Skeletal muscle satellite cell (primary cell): ENCODE measurements at regions not wholly inside any gene's neighbourhood (a gene's known extent, or its start where the extent isn't known, plus 50 kb on each side); places are given as distances from the start of the nearest gene placed in this dataset.

ENCODE experiments used
- H3K27me3 ChIP-seq: 2 replicates; pipeline ENCODE4 v1.7.0; 2013; ENCODE audit warnings: low read length; ENCODE audit not compliant: control insufficient read depth, insufficient read depth
- H3K36me3 ChIP-seq: 2 replicates; pipeline ENCODE4 v1.7.0; 2013; ENCODE audit warnings: mild to moderate bottlenecking, control low read depth, low read length; ENCODE audit not compliant: insufficient read depth
- H3K4me1 ChIP-seq: 2 replicates; pipeline ENCODE4 v1.7.0; 2013; ENCODE audit warnings: low read length; ENCODE audit not compliant: control insufficient read depth, insufficient read depth
- H3K4me2 ChIP-seq: 2 replicates; pipeline ENCODE4 v1.7.0; 2013; ENCODE audit warnings: mild to moderate bottlenecking, low read length
- H3K4me3 ChIP-seq: 2 replicates; pipeline ENCODE4 v1.7.0; 2013; ENCODE audit warnings: low read length
- H3K9ac ChIP-seq: 2 replicates; pipeline ENCODE4 v1.7.0; 2013; ENCODE audit warnings: mild to moderate bottlenecking, low read depth, low read length, moderate library complexity
- H3K9me3 ChIP-seq: replicated peaks from 2 replicates; pipeline ENCODE4 v1.7.0; 2013; ENCODE audit warnings: mild to moderate bottlenecking, control low read depth, low read length

DNA sequence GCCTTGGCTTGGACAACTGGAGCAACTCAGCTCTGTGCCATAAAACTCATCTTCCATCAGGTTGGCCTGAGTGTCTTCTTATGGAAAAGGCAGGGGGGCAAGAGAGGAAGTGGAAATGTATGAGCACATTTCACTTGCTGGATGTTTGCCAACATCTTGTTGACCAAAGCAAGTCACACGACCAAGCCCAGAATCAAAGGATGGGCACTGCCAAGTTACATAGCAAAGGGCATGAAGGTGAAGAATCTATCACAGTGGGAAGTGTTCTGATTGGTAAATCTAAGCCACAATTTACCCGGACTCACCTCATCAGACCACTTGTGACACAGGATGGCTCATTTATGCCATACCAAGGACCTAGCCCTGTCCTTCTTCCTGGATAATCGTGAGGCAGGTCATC, 310.5 kb upstream of the IRX5 start:
- no peaks in the 10 kb centered on the region for H3K36me3 ChIP-seq
- no peak overlapping the region for H3K9ac ChIP-seq
- no peaks in the 10 kb centered on the region for H3K4me1 ChIP-seq
- H3K9me3 ChIP-seq = no peaks in the 10 kb centered on the region
- H3K4me2 ChIP-seq = no peak overlapping the region
- H3K27me3 ChIP-seq = peaks cover 4% of the 10 kb centered on the region
- no peak overlapping the region for H3K4me3 ChIP-seq

DNA sequence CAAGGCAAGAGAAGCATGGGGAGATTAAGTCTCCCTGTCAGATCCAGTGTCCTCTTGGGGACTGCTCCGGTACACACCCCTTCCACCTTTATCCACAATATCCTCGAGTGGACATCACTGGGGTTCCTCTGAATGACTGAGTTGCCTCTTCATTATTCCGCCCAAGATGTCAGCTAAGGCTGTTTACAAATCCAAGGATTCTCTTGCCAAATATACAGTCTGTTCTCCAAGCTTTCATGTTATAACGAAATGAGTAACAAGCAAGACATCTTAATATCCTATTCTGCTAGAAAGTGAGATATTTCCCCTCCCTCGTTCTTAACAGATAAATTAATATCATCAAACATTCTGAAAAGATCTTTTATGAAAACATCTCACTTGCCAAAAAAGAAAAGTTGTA, 314.1 kb upstream of the IRX5 start:
- no peaks in the 10 kb centered on the region for H3K4me1 ChIP-seq
- H3K9ac ChIP-seq = no peak overlapping the region
- H3K4me2 ChIP-seq = no peak overlapping the region
- H3K9me3 ChIP-seq = no peaks in the 10 kb centered on the region
- peaks cover 4% of the 10 kb centered on the region for H3K27me3 ChIP-seq
- no peaks in the 10 kb centered on the region for H3K36me3 ChIP-seq
- no peak overlapping the region for H3K4me3 ChIP-seq

DNA sequence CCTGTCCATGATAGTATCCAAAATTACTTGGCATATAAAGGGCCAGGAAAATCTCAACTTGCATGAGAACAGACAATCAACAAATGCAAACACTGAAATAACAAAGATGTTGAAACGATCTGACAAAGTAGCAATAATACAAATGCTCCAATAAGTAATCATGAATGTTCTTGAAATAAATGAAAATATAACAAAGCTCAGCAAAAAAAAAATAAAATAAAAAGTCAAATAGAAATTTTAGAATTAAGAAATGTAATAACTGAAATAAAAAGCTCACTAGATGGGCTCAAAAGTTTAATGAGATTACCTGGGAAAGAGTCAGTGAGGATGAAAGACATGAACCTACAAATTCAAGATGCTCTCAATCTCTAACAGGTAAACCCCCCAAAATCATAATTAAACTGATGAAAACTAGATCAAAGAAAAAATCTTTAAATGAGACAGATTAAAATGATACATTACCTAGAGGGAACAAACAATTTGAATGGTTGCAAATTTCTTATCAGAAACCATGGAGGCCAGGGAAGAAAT, 319.0 kb upstream of the IRX3 start:
- Histone ChIP-seq H3K9me3 (no peaks in the 10 kb centered on the region), H3K9ac (no peak overlapping the region), H3K36me3 (no peaks in the 10 kb centered on the region)

GRCh38 chr16:54602666-54603065, 316.1 kb upstream of the IRX3 start:
- H3K4me3 ChIP-seq = no peak overlapping the region
- no peak overlapping the region for H3K9ac ChIP-seq
- H3K4me1 ChIP-seq = no peaks in the 10 kb centered on the region

More for the DNA sequence above, 319.0 kb upstream of the IRX3 start:
- no peak overlapping the region for H3K4me2 ChIP-seq
- H3K4me1 ChIP-seq = no peaks in the 10 kb centered on the region
- no peak overlapping the region for H3K4me3 ChIP-seq
- H3K27me3 ChIP-seq = no peaks in the 10 kb centered on the region

DNA sequence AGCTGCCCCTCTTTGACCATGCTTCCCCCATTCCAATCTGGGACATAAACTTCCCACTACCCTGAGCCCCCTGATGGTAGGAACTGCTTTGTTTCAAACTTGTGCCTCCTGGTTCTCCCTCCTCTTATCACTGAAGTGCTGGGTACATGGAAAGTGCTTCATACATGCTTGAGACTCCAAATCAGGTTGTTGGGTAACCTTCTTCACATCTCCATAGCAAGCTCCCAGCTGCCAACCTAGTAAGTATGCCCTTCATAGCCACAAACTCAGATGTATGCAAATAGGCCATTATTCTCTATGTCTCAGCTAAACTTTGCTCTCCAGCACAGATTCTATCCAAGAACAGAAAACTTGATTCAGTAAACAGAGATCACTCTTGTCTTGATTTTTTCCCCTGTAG, 310.6 kb upstream of the IRX3 start:
- H3K4me2 ChIP-seq = no peak overlapping the region
- H3K4me3 ChIP-seq = no peak overlapping the region
- H3K9ac ChIP-seq = no peak overlapping the region
- H3K4me1 ChIP-seq = no peaks in the 10 kb centered on the region
- H3K27me3 ChIP-seq = no peaks in the 10 kb centered on the region
- no peaks in the 10 kb centered on the region for H3K36me3 ChIP-seq
- H3K9me3 ChIP-seq = no peaks in the 10 kb centered on the region

More at GRCh38 chr16:54602666-54603065, 316.1 kb upstream of the IRX3 start:
- Histone ChIP-seq H3K27me3 (no peaks in the 10 kb centered on the region), H3K9me3 (no peaks in the 10 kb centered on the region), H3K4me2 (no peak overlapping the region), H3K36me3 (no peaks in the 10 kb centered on the region)

DNA sequence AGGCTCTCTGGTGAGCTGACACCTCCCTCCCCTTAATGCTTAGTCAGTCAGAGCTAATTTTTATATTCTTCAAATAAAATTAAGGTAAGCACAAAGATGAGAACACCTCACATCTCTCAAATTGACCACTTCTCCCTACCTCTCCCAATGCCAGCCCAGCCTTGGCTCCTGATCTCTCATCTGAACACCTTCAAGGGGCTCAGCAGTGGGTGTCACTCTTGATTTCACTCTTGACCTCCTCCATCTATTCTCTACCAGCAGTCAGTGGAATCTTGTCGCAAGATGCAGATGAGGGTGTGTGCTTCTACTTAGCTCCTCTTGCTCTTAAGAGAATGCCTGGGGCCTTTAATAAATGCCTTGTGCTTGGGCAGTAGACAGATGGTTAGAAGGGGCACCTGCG, 309.0 kb upstream of the IRX3 start:
- H3K4me1 ChIP-seq = no peaks in the 10 kb centered on the region
- no peaks in the 10 kb centered on the region for H3K27me3 ChIP-seq
- no peaks in the 10 kb centered on the region for H3K9me3 ChIP-seq
- no peak overlapping the region for H3K9ac ChIP-seq
- no peak overlapping the region for H3K4me3 ChIP-seq
- H3K36me3 ChIP-seq = no peaks in the 10 kb centered on the region
- no peak overlapping the region for H3K4me2 ChIP-seq

DNA sequence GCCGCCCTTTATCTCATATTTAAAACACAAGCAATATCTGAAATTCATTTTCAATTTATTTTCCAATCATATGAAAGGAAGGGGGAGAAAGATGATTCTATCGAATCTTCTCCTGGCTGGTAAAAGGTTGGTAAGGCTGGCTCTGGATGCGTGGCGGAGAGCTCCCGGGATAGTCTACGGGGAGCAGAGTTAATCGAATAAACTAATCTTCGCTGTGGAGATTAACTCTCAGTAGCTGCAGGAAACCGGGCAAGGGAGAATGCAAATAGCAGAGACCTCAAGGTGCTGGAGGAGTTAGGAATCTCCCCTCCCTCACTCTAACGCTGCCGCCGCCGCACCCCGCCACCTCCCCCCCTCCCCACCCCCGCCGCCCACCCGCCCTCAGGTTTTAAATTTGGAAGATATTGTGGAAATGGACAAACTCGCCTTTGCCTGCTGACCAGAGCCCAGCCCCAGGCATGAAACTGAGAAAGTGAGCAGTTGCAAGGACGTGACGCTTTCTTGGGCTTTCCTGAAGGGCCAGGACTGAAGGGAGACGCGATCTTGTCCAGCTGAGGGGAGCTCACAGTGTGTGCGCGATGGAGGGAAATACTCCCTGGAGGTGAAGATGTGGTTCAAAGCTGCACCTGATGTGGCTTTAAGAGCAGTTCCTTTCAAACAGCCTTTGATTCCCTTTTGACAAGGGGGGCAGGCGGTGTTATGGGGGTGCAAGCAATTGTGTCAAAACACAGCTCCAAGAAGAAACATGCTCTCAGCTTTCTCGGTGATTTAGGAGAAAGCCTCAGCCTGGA, 308.2 kb upstream of the IRX3 start:
- H3K27me3 ChIP-seq = no peaks in the 10 kb centered on the region
- no peaks in the 10 kb centered on the region for H3K9me3 ChIP-seq
- no peaks in the 10 kb centered on the region for H3K4me1 ChIP-seq
- H3K4me3 ChIP-seq = no peak overlapping the region
- H3K4me2 ChIP-seq = no peak overlapping the region
- H3K36me3 ChIP-seq = no peaks in the 10 kb centered on the region
- no peak overlapping the region for H3K9ac ChIP-seq

- no peak overlapping the region for H3K9ac ChIP-seq
- H3K4me1 ChIP-seq = no peaks in the 10 kb centered on the region
Measured at GRCh38 chr16:54591816-54592246, 305.2 kb upstream of the IRX3 start.

DNA sequence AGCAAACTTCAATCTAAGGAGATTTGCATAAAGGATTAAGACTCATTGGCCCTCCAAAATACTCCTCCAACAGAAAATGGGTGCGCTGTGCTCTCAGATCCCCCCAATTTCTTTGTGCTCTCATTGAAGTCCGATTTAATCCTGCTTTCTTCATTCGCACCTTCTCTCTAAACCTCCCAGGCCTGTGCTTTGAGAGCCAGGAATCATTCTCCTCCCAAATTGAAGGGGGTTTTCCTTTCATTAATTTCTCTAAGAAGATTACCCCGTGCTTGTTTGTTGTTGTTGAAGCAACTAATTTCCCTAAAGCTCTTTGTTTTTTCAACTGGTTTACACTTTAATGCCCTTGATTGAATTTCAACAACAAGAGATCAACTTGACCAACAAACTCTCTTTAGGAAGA, 304.2 kb upstream of the IRX3 start:
- H3K4me3 ChIP-seq = no peak overlapping the region
- no peaks in the 10 kb centered on the region for H3K27me3 ChIP-seq
- no peaks in the 10 kb centered on the region for H3K36me3 ChIP-seq
- no peaks in the 10 kb centered on the region for H3K4me1 ChIP-seq
- H3K9me3 ChIP-seq = no peaks in the 10 kb centered on the region
- H3K4me2 ChIP-seq = no peak overlapping the region
- H3K9ac ChIP-seq = no peak overlapping the region

More at GRCh38 chr16:54591816-54592246, 305.2 kb upstream of the IRX3 start:
- Histone ChIP-seq H3K4me2 (no peak overlapping the region), H3K36me3 (no peaks in the 10 kb centered on the region), H3K4me3 (no peak overlapping the region), H3K27me3 (no peaks in the 10 kb centered on the region), H3K9me3 (no peaks in the 10 kb centered on the region)

GRCh38 chr16:54589326-54589725, 302.7 kb upstream of the IRX3 start:
- no peak overlapping the region for H3K4me2 ChIP-seq
- no peaks in the 10 kb centered on the region for H3K36me3 ChIP-seq
- H3K4me1 ChIP-seq = no peaks in the 10 kb centered on the region
- H3K9ac ChIP-seq = no peak overlapping the region
- H3K9me3 ChIP-seq = no peaks in the 10 kb centered on the region
- no peaks in the 10 kb centered on the region for H3K27me3 ChIP-seq
- H3K4me3 ChIP-seq = no peak overlapping the region

GRCh38 chr16:54588026-54588425, 301.4 kb upstream of the IRX3 start:
- Histone ChIP-seq H3K9ac (no peak overlapping the region), H3K4me3 (no peak overlapping the region), H3K4me1 (no peaks in the 10 kb centered on the region), H3K27me3 (no peaks in the 10 kb centered on the region), H3K4me2 (no peak overlapping the region), H3K9me3 (no peaks in the 10 kb centered on the region), H3K36me3 (no peaks in the 10 kb centered on the region)

- no peak overlapping the region for H3K4me2 ChIP-seq
- no peaks in the 10 kb centered on the region for H3K9me3 ChIP-seq
- H3K27me3 ChIP-seq = no peaks in the 10 kb centered on the region
Measured at GRCh38 chr16:54587176-54587515, 300.6 kb upstream of the IRX3 start.

More at GRCh38 chr16:54587176-54587515, 300.6 kb upstream of the IRX3 start:
- Histone ChIP-seq H3K4me3 (no peak overlapping the region), H3K9ac (no peak overlapping the region), H3K36me3 (no peaks in the 10 kb centered on the region), H3K4me1 (no peaks in the 10 kb centered on the region)
